ENCODE measurements at regions not wholly inside any gene's neighbourhood (a gene's known extent, or its start where the extent isn't known, plus 50 kb on each side); places are given as distances from the start of the nearest gene placed in this dataset.

DNA sequence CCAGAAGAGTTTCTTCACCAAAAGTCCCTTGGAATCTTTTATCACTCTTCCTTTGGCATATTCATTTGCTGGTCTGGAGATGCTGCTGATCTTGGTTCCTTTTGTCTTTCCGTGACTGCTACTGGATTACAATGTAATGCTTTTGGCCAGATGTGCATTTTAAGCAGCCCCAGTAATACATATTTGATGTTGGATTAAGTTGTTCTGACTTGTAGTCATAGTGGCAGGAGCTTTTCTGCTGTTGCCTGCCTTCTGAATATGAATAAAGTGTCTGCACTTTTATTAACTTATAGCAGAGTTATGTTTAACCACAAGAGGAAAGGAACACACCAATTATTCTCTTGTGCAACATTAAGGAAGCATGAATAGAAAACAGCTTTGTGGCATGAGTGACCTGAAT is 360.0 kb upstream of the DDI1 start:
- no peak overlapping the region for H3K4me3 Mint-ChIP-seq
- no peak overlapping the region for H3K27ac ChIP-seq
- H3K36me3 ChIP-seq: no peaks in the 10 kb centered on the region
- peaks cover 2% of the 10 kb centered on the region for H3K4me1 Mint-ChIP-seq
- no peaks in the 10 kb centered on the region for H3F3A ChIP-seq (ENCODE audit: low read depth)
- no peak overlapping the region for H3K9ac ChIP-seq
- H3K27ac Mint-ChIP-seq: no peak overlapping the region
- H3K27me3 ChIP-seq: no peaks in the 10 kb centered on the region
- H3K4me1 ChIP-seq: no peaks in the 10 kb centered on the region
- no peaks in the 10 kb centered on the region for H3K9me3 ChIP-seq (ENCODE audit: low read depth)
- peaks cover 2% of the 10 kb centered on the region for H3K27me3 Mint-ChIP-seq (ENCODE audit: insufficient read depth, low read depth)
- no peak overlapping the region for H3K4me2 ChIP-seq
- no peaks in the 10 kb centered on the region for H4K20me1 ChIP-seq (ENCODE audit: low read depth)
- H3K4me3 ChIP-seq: no peak overlapping the region
- no peak for DNase-seq (ENCODE audit: low spot score)
- H3K36me3 Mint-ChIP-seq: no peaks in the 10 kb centered on the region
- H3K79me2 ChIP-seq (ENCODE audit: low read depth): no peaks in the 10 kb centered on the region
- no peaks in the 10 kb centered on the region for H3K9me3 Mint-ChIP-seq
- TF ChIP-seq, protein P1, sequence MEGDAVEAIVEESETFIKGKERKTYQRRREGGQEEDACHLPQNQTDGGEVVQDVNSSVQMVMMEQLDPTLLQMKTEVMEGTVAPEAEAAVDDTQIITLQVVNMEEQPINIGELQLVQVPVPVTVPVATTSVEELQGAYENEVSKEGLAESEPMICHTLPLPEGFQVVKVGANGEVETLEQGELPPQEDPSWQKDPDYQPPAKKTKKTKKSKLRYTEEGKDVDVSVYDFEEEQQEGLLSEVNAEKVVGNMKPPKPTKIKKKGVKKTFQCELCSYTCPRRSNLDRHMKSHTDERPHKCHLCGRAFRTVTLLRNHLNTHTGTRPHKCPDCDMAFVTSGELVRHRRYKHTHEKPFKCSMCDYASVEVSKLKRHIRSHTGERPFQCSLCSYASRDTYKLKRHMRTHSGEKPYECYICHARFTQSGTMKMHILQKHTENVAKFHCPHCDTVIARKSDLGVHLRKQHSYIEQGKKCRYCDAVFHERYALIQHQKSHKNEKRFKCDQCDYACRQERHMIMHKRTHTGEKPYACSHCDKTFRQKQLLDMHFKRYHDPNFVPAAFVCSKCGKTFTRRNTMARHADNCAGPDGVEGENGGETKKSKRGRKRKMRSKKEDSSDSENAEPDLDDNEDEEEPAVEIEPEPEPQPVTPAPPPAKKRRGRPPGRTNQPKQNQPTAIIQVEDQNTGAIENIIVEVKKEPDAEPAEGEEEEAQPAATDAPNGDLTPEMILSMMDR (IDR thresholded peaks at IDR 0.05): no peak
- TF ChIP-seq EZH2phosphoT487 (IDR thresholded peaks at IDR 0.05): no peak
- no peak for TF ChIP-seq EZH2 (IDR thresholded peaks at IDR 0.05)
- H2AFZ ChIP-seq (replicated peaks): no peak overlapping the region

DNA sequence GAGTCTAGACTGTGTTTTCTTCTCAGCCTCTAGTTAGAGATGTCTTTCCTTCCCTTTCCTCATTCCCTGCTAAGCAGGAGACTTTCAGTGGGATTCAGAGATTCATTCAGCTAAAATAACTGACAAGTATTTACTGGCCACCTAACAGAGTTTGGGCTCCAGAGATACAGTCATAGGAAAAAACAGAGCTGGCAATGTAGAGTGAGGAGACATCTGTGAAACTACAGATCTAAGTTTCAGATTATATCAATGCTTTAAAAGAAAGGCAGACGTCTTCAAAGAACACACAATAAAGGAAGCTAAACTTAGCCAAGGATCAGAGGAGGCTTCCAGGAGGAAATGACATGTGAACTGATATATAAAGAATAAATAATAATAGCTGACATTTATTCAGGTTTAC is 355.6 kb upstream of the DDI1 start:
- Histone ChIP-seq H2AFZ (replicated peaks) (no peak overlapping the region), H3K36me3 (no peaks in the 10 kb centered on the region), H3K4me3 (no peak overlapping the region), H3K4me1 (peaks cover 6% of the 10 kb centered on the region), H3K9me3 (ENCODE audit: low read depth) (no peaks in the 10 kb centered on the region), H3F3A (ENCODE audit: low read depth) (no peaks in the 10 kb centered on the region), H3K79me2 (ENCODE audit: low read depth) (no peaks in the 10 kb centered on the region), H3K4me2 (no peak overlapping the region), H4K20me1 (ENCODE audit: low read depth) (no peaks in the 10 kb centered on the region), H3K27me3 (no peaks in the 10 kb centered on the region), H3K9ac (no peak overlapping the region), H3K27ac (no peak overlapping the region)
- TF ChIP-seq, protein P1 (IDR thresholded peaks at IDR 0.05): no peak
- TF ChIP-seq EZH2phosphoT487 (IDR thresholded peaks at IDR 0.05): no peak
- TF ChIP-seq EZH2 (IDR thresholded peaks at IDR 0.05): no peak
- Mint-ChIP-seq H3K4me3 (no peak overlapping the region), H3K4me1 (peaks cover 20% of the 10 kb centered on the region), H3K27me3 (ENCODE audit: insufficient read depth, low read depth) (no peaks in the 10 kb centered on the region), H3K9me3 (peaks cover 4% of the 10 kb centered on the region), H3K27ac (no peak overlapping the region), H3K36me3 (no peaks in the 10 kb centered on the region)
- no peak for DNase-seq (ENCODE audit: low spot score)

GRCh38 chr11:103681855-103682254 is 354.6 kb upstream of the DDI1 start:
- Histone ChIP-seq H3K9ac (no peak overlapping the region), H3K4me2 (no peak overlapping the region), H3K27me3 (no peaks in the 10 kb centered on the region), H4K20me1 (ENCODE audit: low read depth) (no peaks in the 10 kb centered on the region), H3F3A (ENCODE audit: low read depth) (no peaks in the 10 kb centered on the region), H3K4me1 (peaks cover 6% of the 10 kb centered on the region), H3K36me3 (no peaks in the 10 kb centered on the region), H3K4me3 (no peak overlapping the region), H3K79me2 (ENCODE audit: low read depth) (no peaks in the 10 kb centered on the region), H2AFZ (replicated peaks) (no peak overlapping the region), H3K9me3 (ENCODE audit: low read depth) (no peaks in the 10 kb centered on the region), H3K27ac (no peak overlapping the region)
- DNase-seq (ENCODE audit: low spot score): no peak
- TF ChIP-seq EZH2phosphoT487 (IDR thresholded peaks at IDR 0.05) (no peak), EZH2 (IDR thresholded peaks at IDR 0.05) (no peak)
- TF ChIP-seq, protein P1 (IDR thresholded peaks at IDR 0.05): no peak
- peaks cover 20% of the 10 kb centered on the region for H3K4me1 Mint-ChIP-seq
- no peak overlapping the region for H3K4me3 Mint-ChIP-seq
- peaks cover 9% of the 10 kb centered on the region for H3K9me3 Mint-ChIP-seq
- H3K27ac Mint-ChIP-seq: no peak overlapping the region
- H3K36me3 Mint-ChIP-seq: no peaks in the 10 kb centered on the region
- H3K27me3 Mint-ChIP-seq (ENCODE audit: insufficient read depth, low read depth): no peaks in the 10 kb centered on the region
